ENCODE measurements at regions not wholly inside any gene's neighbourhood (a gene's known extent, or its start where the extent isn't known, plus 50 kb on each side); places are given as distances from the start of the nearest gene placed in this dataset.

- Histone ChIP-seq H3K36me3 (ENCODE audit: control insufficient read depth, insufficient read depth, low read length) (no peaks in the 10 kb centered on the region), H3K4me3 (ENCODE audit: low read depth, low read length) (no peak overlapping the region), H3K27me3 (ENCODE audit: control insufficient read depth, insufficient read depth, low read length) (no peaks in the 10 kb centered on the region)
- TF ChIP-seq CTCF (IDR thresholded peaks at IDR 0.05; ENCODE audit: insufficient read depth, low read length, poor library complexity, severe bottlenecking) = no peak
- DNase-seq (ENCODE audit: low read depth) = no peak
These were observed 603.1 kb downstream of the ZEB2 start for GRCh38 chr2:143916781-143917180.

GRCh38 chr2:143909577-143910353 is 610.2 kb downstream of the ZEB2 start:
- Histone ChIP-seq H3K4me3 (ENCODE audit: low read depth, low read length) (no peak overlapping the region), H3K27me3 (ENCODE audit: control insufficient read depth, insufficient read depth, low read length) (no peaks in the 10 kb centered on the region), H3K36me3 (ENCODE audit: control insufficient read depth, insufficient read depth, low read length) (no peaks in the 10 kb centered on the region)
- TF ChIP-seq CTCF (IDR thresholded peaks at IDR 0.05; ENCODE audit: insufficient read depth, low read length, poor library complexity, severe bottlenecking) = no peak
- no peak for DNase-seq (ENCODE audit: low read depth)

GRCh38 chr2:143908843-143909242 is 611.1 kb downstream of the ZEB2 start:
- Histone ChIP-seq H3K4me3 (ENCODE audit: low read depth, low read length) (no peak overlapping the region), H3K27me3 (ENCODE audit: control insufficient read depth, insufficient read depth, low read length) (no peaks in the 10 kb centered on the region), H3K36me3 (ENCODE audit: control insufficient read depth, insufficient read depth, low read length) (no peaks in the 10 kb centered on the region)
- TF ChIP-seq CTCF (IDR thresholded peaks at IDR 0.05; ENCODE audit: insufficient read depth, low read length, poor library complexity, severe bottlenecking) = no peak
- no peak for DNase-seq (ENCODE audit: low read depth)

- no peak overlapping the region for H3K4me3 ChIP-seq (ENCODE audit: low read depth, low read length)
- no peak for TF ChIP-seq CTCF (IDR thresholded peaks at IDR 0.05; ENCODE audit: insufficient read depth, low read length, poor library complexity, severe bottlenecking)
These were observed 612.1 kb downstream of the ZEB2 start for GRCh38 chr2:143907801-143908200.

GRCh38 chr2:143906850-143907249 is 613.1 kb downstream of the ZEB2 start:
- TF ChIP-seq CTCF (IDR thresholded peaks at IDR 0.05; ENCODE audit: insufficient read depth, low read length, poor library complexity, severe bottlenecking) = no peak
- H3K27me3 ChIP-seq (ENCODE audit: control insufficient read depth, insufficient read depth, low read length) = no peaks in the 10 kb centered on the region
- DNase-seq (ENCODE audit: low read depth) = no peak
- no peaks in the 10 kb centered on the region for H3K36me3 ChIP-seq (ENCODE audit: control insufficient read depth, insufficient read depth, low read length)
- no peak overlapping the region for H3K4me3 ChIP-seq (ENCODE audit: low read depth, low read length)

More at GRCh38 chr2:143907801-143908200, 612.1 kb downstream of the ZEB2 start:
- Histone ChIP-seq H3K27me3 (ENCODE audit: control insufficient read depth, insufficient read depth, low read length) (no peaks in the 10 kb centered on the region), H3K36me3 (ENCODE audit: control insufficient read depth, insufficient read depth, low read length) (no peaks in the 10 kb centered on the region)
- DNase-seq (ENCODE audit: low read depth) = no peak

GRCh38 chr2:143905587-143905986 is 614.3 kb downstream of the ZEB2 start:
- TF ChIP-seq CTCF (IDR thresholded peaks at IDR 0.05; ENCODE audit: insufficient read depth, low read length, poor library complexity, severe bottlenecking) = no peak
- Histone ChIP-seq H3K36me3 (ENCODE audit: control insufficient read depth, insufficient read depth, low read length) (no peaks in the 10 kb centered on the region), H3K4me3 (ENCODE audit: low read depth, low read length) (no peak overlapping the region), H3K27me3 (ENCODE audit: control insufficient read depth, insufficient read depth, low read length) (no peaks in the 10 kb centered on the region)
- DNase-seq (ENCODE audit: low read depth) = no peak
